ENCODE measurements at regions not wholly inside any gene's neighbourhood (a gene's known extent, or its start where the extent isn't known, plus 50 kb on each side); places are given as distances from the start of the nearest gene placed in this dataset.

DNA sequence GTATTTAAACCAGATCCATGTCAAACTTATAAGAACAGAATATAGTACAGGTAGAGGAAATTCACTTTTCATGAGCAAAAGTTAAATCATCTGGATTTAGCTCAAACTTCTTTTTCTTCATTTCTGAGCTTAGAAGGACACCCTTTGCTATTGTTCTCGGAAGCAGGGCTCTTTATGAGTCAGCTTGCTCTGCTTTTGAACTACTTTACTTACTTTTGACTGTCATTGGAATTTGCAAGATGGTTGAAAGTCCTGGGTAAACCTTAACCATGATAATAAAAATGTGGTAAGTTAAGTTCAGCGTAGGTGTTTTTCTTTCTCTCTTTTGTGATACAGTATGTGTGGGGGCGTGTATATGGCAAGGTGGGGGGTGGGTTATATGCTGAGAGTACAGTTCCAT is 312.7 kb upstream of the DPH6 start:
- no peak for ATAC-seq

DNA sequence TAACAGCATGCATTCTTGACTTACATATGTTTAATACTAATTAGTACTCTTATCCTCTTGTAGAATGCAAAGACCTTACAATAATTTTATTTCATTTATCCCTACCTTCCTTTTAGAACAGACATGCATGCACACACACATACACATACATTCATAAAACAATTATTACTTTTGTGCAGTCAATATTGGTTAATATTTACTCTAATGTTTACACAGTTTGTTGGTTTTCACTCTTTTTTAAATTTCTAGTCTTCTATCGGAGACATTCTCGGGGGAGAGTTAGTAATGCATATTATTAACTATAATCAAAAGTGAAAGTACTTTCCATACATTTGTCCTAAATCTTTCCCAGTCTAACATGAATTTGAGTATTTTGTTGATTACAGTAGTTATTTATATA is 317.7 kb upstream of the DPH6 start:
- ATAC-seq: no peak

DNA sequence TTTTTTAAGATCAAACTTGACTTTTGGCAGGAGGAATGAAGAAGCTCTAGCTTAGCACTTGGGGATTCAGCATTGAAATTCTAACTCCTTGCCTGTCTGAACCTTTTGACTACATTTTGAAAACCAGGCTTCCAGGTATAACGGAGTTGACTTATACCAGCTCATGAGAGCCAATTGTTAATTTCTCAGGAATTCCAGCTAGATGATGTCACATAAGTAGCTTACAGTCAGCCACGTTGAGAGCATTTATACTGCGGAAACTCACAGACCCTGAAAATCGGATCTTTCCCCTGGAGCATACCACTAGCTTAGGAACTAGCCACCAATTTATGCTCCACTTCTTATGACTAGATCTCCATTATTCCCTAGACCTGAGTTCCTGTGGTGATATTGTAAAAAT is 321.4 kb upstream of the DPH6 start:
- ATAC-seq: no peak

DNA sequence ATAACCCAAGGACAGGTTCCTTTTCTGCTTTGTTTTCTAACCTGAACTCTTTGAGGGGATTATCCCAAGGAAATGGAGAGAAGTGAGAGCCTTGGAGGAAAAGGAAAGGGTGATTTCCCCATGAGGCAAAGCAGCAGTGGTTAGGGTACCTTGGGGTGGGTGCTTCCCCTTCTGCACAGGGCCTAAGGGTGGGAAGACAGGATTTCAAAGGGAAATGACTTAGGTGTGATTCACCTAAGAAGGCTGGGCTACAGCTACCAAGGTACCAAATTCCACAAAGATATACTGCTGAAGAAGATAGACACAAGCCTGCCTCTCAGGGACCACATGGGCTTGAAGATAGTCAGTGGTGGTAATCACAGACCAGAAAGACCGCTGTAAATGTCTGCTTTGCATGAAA is 325.3 kb upstream of the DPH6 start:
- no peak for ATAC-seq

DNA sequence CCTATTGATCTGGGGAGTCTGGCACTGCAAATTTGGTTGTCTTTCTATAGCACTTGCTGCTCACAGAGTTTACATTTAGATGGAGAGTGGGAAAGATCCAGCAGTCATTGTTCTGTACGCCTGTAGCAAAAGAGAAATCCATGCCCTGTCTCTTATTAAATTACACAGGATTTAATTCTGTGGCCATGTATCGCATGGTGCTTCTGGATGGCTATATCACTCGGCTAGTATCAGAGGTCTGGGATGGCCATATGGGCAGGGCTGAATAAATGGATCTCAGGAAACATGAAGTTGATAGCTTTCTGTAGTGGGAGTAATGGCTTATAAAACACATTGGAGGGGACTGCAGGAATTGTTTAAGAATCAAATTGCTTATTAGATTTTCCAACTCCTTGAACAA is 325.8 kb upstream of the DPH6 start:
- ATAC-seq: no peak

DNA sequence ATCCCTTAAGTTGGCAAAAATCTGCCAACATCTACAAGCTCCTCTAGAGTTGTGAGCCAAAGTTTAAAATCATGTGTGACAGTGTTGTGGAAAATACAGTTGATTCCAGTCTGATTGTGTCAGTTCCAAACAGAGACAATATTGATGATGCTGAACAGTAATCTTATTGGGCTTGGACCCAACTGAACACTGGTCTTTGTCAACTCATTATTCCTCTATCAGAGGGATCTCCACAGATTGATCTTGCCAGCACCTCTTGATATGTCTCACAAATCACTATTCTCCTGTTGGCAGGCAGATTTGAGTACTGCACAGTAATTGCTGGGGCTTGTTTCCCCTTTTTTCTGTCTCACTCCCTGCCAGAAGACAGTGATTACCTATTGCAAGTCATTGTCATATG is 326.6 kb upstream of the DPH6 start:
- no peak for ATAC-seq

DNA sequence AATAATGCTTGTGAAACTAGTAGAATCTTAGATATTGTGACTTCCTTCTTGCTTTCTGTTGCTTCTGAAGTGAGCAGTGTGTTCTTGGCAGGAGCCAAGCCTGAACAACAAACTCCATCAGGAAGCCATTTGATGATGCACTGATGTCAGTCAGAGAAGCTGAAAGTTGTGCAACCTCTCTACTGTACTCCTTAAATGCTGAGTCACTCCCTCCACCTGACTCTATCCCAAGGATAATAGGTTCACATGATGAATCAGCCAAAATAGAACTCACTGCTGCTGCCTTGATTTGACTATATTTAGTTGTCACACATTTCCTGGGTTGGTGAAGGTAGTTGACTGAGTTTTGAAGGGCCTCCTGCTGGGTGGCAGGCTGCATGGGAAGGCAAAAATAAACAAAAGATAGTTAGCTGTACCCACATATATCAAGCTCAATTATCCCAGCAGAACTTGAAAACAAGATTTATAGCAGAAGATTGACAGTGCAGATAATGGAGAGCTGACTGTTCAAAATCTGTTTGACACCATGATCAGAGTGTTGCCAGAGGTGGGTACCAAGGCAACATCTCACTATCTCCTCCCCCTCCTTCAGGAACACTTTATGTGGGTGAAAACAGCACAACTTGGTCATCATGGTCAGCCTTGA is 328.4 kb upstream of the DPH6 start:
- ATAC-seq: peak; percentile 99

DNA sequence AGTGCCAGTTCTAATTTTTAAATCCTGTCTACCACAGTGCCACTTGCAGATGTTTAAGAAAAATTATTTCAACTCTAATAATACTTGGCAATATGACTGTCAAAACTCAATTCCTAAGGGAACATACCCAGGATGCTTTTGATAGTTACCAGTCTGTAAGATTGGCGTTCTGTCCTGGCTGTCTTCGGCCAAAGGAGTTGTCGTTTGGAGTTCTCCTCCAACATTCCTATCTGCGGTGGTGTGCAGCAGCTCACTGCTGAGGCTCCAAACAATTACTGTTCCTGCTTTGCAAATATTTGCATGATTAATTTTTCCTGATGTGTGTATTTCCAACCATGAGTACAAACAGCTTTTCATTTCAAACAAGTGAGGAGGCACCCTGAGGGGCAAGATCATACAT is 330.8 kb upstream of the DPH6 start:
- ATAC-seq: no peak

DNA sequence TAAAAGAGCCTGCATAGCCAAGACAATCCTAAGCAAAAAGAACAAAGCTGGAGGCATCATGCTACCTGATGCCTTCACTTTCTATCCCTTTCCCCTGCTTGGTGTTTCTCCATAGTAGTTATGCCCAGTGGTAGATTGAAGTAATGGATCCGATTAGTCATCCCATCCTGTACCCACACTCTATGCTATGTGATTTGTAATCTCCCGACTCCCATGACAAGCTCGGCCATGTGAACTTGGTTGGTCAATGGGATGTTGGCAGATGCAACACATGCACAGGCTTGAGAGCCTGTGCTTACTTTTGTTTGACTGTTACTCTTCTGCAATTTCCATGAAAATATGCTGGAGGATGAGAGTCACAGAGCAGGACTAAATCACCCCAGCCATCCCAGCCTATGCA is 334.9 kb upstream of the DPH6 start:
- ATAC-seq: no peak

DNA sequence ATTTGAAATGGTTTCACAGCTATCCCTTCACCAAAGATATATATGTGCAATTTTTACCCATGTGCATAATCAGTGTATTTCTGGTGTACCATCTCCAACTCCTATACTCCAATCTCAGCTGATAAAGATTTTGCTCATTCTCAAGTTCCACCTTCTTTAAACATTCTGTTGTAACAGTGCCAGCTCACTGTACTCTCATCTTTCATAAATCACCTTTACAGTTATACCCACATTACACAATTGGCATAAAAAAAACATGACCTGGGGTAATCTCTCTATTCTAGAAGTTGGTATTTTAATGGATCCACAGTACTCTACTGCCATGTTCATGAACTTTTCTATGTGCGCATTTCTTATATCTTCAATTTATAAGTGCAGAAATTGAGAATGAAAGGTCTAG is 339.9 kb upstream of the DPH6 start:
- ATAC-seq: no peak

DNA sequence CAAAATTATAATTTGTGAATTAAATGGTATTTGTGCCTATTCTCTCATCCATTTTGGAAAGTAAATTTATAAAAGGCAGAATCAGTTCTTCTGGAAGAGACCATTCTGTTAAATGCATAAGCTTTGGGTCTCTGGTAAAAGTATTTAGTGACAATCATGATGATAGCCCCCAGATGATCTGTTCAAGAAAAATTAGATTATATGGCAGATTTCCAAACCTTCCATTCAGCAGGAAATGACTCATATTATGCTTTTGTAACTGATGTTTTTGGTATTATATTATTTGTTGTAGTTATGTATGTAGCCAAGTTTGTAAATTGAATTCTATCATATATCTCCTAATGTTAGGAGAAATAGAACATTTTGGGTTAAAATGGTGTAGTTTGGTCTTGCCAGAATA is 340.8 kb upstream of the DPH6 start:
- no peak for ATAC-seq

DNA sequence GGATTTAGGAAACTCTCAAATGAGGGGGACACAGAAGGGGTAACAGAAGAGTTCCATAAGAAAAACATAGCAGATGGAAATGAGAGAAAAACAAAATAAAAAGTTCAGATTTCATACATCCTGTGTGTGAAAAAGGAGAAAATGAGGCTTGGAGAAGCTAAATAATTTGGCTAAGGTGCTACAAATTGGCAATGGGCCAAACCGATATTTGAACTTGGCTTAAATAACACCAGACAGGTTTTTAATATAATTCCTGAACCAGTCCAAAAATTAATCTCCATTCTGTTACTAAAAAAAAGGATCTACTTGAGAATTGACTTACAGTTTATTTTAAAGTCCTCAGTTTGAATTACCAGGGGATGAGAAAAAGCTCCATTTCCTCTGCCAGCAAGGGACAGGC is 342.9 kb upstream of the DPH6 start:
- no peak for ATAC-seq

DNA sequence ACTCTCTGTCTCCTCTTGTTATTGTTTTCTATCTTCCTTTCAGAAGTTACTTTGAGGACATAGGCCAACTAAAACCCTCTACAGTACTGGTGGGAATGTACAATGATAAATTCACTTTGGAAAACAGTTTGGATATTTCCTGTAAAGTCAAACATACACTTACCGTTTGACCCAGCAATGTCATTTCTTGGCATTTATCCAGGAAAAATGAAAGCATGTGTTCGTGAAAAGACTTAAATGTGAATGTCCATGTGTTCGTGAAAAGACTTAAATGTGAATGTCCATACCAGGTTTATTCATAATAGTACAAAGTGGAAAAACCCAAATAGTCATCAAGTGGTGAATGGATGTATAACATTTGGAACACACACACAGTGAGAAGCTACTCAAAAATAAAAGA is 361.5 kb upstream of the DPH6 start:
- no peak for ATAC-seq

DNA sequence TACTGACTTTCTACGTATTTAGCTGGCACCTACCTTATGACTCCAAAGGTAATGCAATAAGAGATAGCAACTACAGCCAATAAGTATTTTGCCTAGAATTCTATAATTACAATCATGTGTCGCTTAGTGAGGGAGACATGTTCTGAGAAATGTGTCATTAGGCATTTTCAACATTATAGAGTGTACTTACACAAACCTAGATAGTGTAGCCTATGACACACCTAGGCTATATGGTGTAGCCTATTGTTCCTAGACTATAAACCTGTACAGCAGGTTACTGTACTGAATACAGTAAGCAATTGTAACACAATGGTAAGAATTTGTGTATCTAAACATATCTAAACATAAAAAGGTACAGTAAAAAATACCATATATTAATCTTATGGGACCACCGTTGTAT is 363.4 kb upstream of the DPH6 start:
- ATAC-seq: peak; percentile 58

DNA sequence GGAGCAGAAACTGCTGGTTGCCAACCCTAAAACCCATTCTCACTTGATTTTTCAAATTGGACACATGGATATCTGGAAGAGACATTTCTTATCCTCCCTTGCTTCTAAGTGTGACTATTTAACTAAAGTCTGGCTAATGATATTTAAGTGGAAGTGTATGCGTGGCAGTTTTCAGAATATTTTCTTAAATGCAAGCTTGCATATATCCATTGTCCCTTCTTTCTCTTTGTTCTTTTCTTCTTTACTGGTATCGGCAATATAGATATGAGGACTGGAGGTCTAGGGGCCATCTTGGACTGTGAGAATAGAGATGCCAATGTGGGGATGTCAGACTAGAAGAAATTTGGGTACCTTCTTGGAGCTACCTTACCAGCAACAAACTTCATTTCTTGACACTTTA is 364.3 kb upstream of the DPH6 start:
- ATAC-seq: no peak

DNA sequence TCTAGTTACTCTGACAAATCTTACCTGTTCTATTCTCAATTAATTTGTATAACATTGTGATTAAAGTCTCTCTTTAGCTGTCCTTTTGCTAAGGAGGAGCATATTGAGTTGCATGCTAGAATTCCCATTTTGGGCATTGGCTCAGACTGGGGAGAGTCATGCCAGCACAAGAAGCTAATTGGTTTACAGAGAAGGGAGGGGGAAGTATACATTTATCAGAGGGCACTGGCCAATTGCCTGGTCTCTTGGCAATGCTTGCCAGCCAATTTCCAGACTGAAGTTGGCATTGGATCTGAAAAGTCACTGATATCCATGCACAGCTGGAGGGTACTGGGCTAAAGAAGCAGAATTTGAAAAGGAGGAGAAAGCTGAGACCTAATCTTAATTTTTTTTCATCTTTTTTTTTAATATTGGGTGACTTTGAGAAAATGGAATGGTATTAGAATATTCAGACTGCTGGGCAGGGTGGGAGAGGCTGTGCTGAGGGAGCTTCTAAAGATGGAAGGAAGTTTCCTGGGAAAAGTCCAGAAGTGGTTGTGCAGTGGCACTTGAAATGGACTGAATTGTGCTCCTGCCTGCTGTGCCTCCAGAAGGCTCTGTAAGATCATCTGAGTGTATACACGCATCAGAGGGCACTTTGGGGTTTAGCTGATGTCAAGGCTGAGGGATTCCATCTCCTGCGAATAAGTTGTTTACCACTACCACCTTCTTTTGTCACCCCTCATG is 365.2 kb upstream of the DPH6 start:
- ATAC-seq: no peak

DNA sequence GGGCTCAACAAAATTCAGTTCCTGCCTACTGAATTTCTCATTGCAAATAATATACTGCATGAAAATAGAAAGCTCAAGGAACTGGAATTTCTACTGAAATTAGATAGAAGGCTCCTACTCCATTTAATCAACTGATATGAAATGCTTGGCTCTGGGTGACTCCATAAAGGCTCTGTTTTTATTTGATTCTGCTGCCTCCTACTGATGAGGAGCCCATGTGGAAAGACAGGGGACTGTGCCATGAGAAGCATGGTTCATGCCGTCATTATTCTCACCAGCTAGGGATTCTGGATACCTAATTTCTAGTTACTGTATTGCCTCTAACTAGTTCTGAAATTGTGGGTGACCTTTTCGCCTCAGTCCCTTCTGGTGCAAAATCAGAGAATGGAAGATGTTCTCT is 366.2 kb upstream of the DPH6 start:
- ATAC-seq: no peak

DNA sequence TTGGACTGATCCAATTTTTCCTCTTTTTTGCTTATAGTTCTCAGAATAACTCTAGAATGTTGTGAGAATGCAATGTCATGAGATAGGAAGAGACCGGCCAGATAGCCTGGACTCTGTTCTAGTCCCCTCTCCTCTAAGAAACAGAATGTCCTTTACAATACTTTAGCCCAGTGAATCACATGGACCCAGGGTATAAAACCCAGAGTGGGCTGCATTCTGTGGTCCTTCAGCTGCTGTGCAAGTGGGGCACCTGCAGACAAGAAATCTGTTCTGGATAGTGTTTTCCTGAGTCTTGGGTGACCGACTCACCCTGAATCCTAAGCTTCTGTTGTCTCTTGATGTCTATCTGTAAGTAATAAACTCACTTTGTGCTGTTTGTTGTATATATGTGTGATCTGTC is 368.6 kb upstream of the DPH6 start:
- ATAC-seq: no peak

DNA sequence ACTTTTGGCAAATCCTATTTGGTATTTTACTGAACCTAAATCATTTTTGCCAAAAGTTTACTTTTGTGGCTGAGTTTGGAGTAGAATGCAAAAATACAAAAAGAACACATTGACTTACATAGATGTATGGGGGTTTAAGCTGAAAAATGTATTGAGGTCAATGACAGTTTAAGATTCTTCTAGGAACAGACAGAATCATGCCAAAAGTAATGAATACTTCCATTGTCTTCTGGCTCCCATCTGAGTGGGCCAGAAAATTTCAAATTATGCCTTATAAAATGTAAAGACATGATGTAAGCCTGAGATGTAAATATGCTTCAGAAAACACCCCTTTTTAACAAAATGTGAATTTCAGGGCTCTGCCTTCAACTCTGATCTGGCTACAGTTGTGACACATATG is 375.1 kb upstream of the DPH6 start:
- no peak for ATAC-seq

DNA sequence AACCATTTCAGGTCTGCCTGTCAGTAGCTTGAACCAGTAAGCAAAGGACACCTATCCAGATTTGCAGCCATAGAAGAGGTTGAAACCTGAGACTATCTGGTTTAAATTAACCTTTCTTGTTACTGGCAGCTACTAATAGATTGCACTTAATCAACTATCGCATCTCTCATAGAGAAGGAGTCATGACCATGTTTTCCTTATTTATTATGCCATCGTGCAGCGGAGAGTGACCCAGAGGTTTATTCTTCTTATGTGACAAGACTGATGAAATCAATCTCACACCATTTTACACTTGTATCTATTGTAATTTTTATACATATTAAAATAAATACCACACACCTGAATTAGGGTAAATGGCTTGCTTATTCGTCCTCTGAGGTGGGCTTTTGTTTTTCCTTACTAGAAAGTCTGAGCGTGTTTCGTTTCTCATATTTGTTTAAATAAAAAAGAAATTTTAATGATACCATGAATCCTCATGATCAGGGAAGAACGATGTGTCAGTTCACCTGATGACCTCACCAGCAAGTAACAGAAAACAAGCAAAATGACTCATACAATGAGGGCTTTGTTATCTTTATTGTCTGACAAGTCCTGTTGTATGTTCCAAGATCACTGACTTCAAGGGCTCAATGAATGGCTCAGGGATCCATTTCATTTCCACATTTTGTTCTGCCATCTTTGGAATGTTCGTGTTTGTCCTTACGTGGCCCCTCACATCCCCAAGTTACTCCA is 379.5 kb upstream of the DPH6 start:
- ATAC-seq: no peak

DNA sequence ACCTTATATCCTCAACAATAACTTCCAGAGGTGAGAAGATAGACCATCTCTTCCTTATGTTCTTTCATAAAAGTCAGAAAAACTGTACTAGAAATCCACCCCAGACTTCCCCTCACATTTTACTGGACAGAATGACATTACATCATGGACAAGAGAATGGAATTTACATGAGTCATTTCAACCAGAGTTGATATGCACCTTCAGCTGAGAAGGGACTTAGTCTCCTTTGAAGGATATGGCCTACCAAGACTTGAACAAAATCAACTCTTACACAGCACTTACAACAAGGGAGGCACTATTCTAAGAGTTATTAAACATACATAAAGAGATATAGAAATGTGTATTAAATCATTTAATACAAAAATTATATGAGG is 380.0 kb upstream of the DPH6 start:
- ATAC-seq: no peak

DNA sequence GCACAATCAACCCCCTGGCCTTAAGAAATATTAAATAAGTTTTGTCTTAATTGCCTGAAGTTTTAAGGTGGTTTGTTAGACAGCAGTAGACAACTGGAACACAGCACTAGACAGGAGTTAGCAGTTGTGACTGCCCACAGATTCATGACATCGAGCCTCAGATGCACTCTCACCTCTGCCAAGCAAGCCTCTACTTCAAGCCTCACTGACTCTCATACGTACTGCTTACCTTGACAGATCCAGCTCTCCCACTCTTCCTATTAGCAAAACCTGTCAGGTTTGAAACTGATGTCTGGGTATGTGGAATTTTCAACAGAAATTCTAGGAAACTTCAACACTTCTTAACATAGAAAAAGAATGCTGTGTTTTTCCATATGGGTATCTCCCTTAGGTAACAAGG is 382.9 kb upstream of the DPH6 start:
- no peak for ATAC-seq

DNA sequence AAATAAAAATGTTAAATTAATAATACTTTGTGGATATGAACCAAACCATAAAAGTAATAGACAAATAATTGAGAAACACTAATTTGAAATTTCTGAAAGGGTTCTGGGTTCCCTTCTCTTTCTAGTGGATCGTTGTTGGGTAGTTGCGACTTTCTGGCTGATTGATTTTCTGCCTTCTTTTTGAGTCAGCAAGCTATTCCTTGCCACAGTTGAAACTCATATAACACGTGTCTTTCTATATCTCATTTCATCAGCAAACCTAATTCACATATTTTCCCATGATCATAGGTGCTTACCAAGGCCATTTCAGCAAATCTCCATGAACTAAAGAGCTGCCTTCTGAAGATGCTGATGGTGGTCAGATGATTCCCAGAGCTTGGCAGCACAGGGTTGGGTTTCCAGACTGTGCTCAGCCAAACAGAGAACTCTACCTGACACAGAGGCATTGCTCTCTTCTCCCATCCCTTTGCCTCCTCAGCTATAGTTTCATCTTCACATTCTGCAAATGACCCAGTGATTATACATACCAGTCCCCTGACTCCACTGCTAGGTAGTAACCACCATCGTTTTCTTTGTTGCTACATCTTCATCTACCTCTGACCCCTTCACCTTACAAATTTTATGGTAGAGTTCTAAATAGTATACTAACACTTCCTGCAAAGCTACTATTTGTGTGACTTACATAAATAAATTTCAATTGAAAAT is 383.9 kb upstream of the DPH6 start:
- ATAC-seq: no peak

Data from esophagus mucosa (tissue), 1 donor.